AG04449 (cell line): ENCODE measurements at regions not wholly inside any gene's neighbourhood (a gene's known extent, or its start where the extent isn't known, plus 50 kb on each side); places are given as distances from the start of the nearest gene placed in this dataset.

Source experiments
- CTCF ChIA-PET: fragments of 350-600 bp; formaldehyde crosslinking; extraction: SDS; loops from one replicate; lab custom pipeline; 2021; ENCODE audit warnings: antibody characterized with exemption; lab: Yijun Ruan, JAX
- POLR2A ChIA-PET: fragments of 400-600, 350-600 bp; formaldehyde crosslinking; extraction: SDS; loops from one replicate; lab custom pipeline; 2020; ENCODE audit warnings: antibody characterized with exemption, inconsistent platforms; lab: Yijun Ruan, JAX
- DNase-seq: peaks from one replicate; pipeline ENCODE4 v3.0.0-alpha.2; 2010; ENCODE audit warnings: low read depth, low spot score
- H3K4me3 ChIP-seq: 2 replicates; pipeline ENCODE4 v1.5.1; 2011; ENCODE audit warnings: low read depth, mild to moderate bottlenecking, control low read depth, low read length
- TF ChIP-seq, protein P1 (sequence below): IDR thresholded peaks from one replicate; pipeline ENCODE4 v1.5.1; 2011; ENCODE audit warnings: mild to moderate bottlenecking, moderate library complexity, low read length, control low read depth, inconsistent platforms; ENCODE audit not compliant: insufficient read depth; ENCODE audit errors: missing control alignments

- H3K4me3 ChIP-seq = no peak overlapping the region
- no peak for DNase-seq
- ChIA-PET CTCF (interaction anchor here (2.3 kb wide), 1 partner anchor 9 kb away, joined by 13 read pairs; no protein-coding TSS in a partner anchor), POLR2A (no interaction called here)
- TF ChIP-seq, protein P1, sequence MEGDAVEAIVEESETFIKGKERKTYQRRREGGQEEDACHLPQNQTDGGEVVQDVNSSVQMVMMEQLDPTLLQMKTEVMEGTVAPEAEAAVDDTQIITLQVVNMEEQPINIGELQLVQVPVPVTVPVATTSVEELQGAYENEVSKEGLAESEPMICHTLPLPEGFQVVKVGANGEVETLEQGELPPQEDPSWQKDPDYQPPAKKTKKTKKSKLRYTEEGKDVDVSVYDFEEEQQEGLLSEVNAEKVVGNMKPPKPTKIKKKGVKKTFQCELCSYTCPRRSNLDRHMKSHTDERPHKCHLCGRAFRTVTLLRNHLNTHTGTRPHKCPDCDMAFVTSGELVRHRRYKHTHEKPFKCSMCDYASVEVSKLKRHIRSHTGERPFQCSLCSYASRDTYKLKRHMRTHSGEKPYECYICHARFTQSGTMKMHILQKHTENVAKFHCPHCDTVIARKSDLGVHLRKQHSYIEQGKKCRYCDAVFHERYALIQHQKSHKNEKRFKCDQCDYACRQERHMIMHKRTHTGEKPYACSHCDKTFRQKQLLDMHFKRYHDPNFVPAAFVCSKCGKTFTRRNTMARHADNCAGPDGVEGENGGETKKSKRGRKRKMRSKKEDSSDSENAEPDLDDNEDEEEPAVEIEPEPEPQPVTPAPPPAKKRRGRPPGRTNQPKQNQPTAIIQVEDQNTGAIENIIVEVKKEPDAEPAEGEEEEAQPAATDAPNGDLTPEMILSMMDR = no peak
Measured at GRCh38 chr7:34249192-34249591, 343.9 kb downstream of the BMPER start.

DNA sequence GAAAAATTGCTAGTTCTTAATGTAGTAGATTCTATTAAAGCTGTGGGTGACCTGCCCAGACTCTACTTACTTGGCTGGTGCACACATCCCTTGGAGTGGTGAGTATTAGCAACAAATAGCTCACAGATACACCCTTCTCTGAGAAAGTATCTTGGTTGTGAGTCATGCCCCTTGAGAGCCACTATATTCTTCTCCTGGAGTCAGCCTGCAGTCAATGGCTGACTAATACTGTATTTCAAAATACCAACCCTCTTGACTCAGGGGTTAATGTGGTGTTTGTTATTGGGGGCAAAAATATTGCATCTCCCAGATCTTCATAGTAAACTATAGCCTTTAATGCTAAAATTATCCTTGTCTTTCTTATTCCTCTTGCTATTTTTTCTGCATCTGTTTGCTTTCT, 354.9 kb downstream of the BMPER start:
- DNase-seq = peak; percentile 93
- POLR2A ChIA-PET = interaction anchor here (0.6 to 1.2 kb wide), 3 partner anchors 20 to 79 kb away, joined by 3 to 4 read pairs (median 3); no protein-coding TSS in a partner anchor

GRCh38 chr7:34263168-34263567, 357.8 kb downstream of the BMPER start:
- ChIA-PET POLR2A (no interaction called here), CTCF (no interaction called here)
- TF ChIP-seq, protein P1 = no peak
- no peak overlapping the region for H3K4me3 ChIP-seq
- DNase-seq = no peak

More for the DNA sequence above, 354.9 kb downstream of the BMPER start:
- CTCF ChIA-PET = interaction anchor here (1.2 kb wide), 1 partner anchor 20 kb away, joined by 3 read pairs; no protein-coding TSS in a partner anchor
- H3K4me3 ChIP-seq = no peak overlapping the region
- TF ChIP-seq, protein P1 = no peak

- TF ChIP-seq, protein P1 = no peak
- CTCF ChIA-PET = interaction anchor here (1.0 kb wide), 1 partner anchor 9 kb away, joined by 3 read pairs; no protein-coding TSS in a partner anchor
- POLR2A ChIA-PET = no interaction called here
- DNase-seq = no peak
- no peak overlapping the region for H3K4me3 ChIP-seq
Measured at GRCh38 chr7:34269084-34269483, 363.7 kb downstream of the BMPER start.

DNA sequence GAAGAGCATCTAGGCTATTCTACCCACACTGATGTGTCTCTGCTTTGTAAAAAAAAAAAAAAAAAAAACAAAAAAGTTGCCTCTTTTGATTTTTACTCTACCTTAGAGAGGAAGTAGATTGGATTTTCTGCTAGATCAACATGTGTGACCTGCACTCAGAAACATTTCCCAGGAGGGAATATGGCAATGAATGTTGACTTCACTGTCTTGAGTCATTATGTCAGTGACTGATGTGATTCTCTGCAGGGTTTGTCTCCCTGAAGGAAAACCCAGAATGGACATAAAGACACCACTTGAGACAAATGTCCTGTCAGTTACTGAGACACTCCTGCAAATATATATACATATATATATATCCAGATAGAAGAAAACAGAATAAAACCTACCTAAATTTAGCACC, 370.3 kb downstream of the BMPER start:
- POLR2A ChIA-PET = no interaction called here
- CTCF ChIA-PET = no interaction called here

GRCh38 chr7:34277016-34277802, 371.9 kb downstream of the BMPER start:
- no peak for DNase-seq
- POLR2A ChIA-PET = no interaction called here
- no peak overlapping the region for H3K4me3 ChIP-seq
- TF ChIP-seq, protein P1 = no peak
- CTCF ChIA-PET = interaction anchor here (0.9 kb wide), 1 partner anchor 8 kb away, joined by 3 read pairs; no protein-coding TSS in a partner anchor

More for the DNA sequence above, 370.3 kb downstream of the BMPER start:
- H3K4me3 ChIP-seq = no peak overlapping the region
- DNase-seq = no peak
- TF ChIP-seq, protein P1 = no peak
